ENCODE measurements at regions not wholly inside any gene's neighbourhood (a gene's known extent, or its start where the extent isn't known, plus 50 kb on each side); places are given as distances from the start of the nearest gene placed in this dataset.
"Not testable (repeated sequence)": the region's sequence is repeated elsewhere in the genome, so short reads cannot be mapped to it uniquely, and the experiment has no call there.

DNA sequence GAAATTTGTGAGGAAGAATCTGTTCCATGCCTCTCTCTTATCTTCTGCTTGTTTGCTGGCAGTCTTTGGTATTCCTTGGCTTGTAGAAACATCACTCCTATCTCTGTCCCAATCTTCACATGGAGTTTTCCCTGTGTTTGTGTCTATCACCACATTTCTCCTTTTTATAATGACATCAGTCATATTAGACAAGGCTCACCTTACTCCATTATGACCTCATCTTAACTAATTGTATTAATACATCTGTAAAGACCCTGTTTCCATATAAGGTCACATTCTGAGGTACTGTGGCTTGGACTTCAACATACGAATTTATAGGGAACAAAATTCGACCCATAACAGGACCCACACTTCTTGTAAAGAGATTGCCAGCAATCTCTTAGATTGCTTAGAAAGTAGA is 72.3 kb upstream of the POGK start:
- no peak overlapping the region for H3K14ac ChIP-seq (ENCODE audit: low read length in 2 of 2)
- H2AFZ ChIP-seq (ENCODE audit: low read depth, low read length) = no peak overlapping the region
- no peak overlapping the region for H3K23ac ChIP-seq (ENCODE audit: low read length in 2 of 2)
- H3K9ac ChIP-seq (ENCODE audit: low read length) = no peak overlapping the region
- H3K4me3 ChIP-seq (ENCODE audit: insufficient read depth in 1 of 2, low read depth in 1 of 2, low read length in 2 of 2) = no peak overlapping the region
- H3K4ac ChIP-seq (ENCODE audit: low read depth in 1 of 2, low read length in 2 of 2) = no peak overlapping the region
- no peak overlapping the region for H4K91ac ChIP-seq (ENCODE audit: low read length)
- H3K79me1 ChIP-seq (replicated peaks; ENCODE audit: low read length, poor library complexity, severe bottlenecking) = no peaks in the 10 kb centered on the region
- H2BK12ac ChIP-seq (ENCODE audit: low read length in 2 of 2) = no peak overlapping the region
- no peak overlapping the region for H2BK5ac ChIP-seq (ENCODE audit: low read depth, low read length, poor library complexity, severe bottlenecking)
- H3K9me3 ChIP-seq (ENCODE audit: control insufficient read depth, low read length) = peaks cover 27% of the 10 kb centered on the region
- H3K4me2 ChIP-seq (ENCODE audit: low read length, poor library complexity, severe bottlenecking) = no peak overlapping the region
- no peak overlapping the region for H2AK5ac ChIP-seq (ENCODE audit: low read length, severe bottlenecking)
- no peak overlapping the region for H3K18ac ChIP-seq (ENCODE audit: low read depth in 1 of 2, low read length in 2 of 2)
- H3K4me1 ChIP-seq (ENCODE audit: control insufficient read depth, insufficient read depth, low read depth, low read length) = no peaks in the 10 kb centered on the region
- WGBS = no CpG with 5 or more reads among the region's 2 CpGs
- DNase-seq = no peak
- no peak overlapping the region for H2BK120ac ChIP-seq (ENCODE audit: low read depth, low read length)
- H2BK15ac ChIP-seq (ENCODE audit: low read depth, poor library complexity, severe bottlenecking) = no peak overlapping the region
- no peaks in the 10 kb centered on the region for H3K27me3 ChIP-seq (ENCODE audit: control insufficient read depth in 1 of 2, insufficient read depth in 1 of 2, low read length in 2 of 2)
- no peak overlapping the region for H4K8ac ChIP-seq (ENCODE audit: low read length)
- H3K36me3 ChIP-seq (ENCODE audit: control insufficient read depth in 1 of 2, insufficient read depth in 2 of 2, low read depth in 1 of 2, low read length in 2 of 2) = no peaks in the 10 kb centered on the region
- H3K27ac ChIP-seq (ENCODE audit: low read length, poor library complexity, severe bottlenecking) = no peak overlapping the region

- not testable (repeated sequence) for H3K18ac ChIP-seq (ENCODE audit: low read depth in 1 of 2, low read length in 2 of 2); H3K4me1 ChIP-seq (ENCODE audit: control insufficient read depth, insufficient read depth, low read depth, low read length); H2BK12ac ChIP-seq (ENCODE audit: low read length in 2 of 2); H2BK120ac ChIP-seq (ENCODE audit: low read depth, low read length); H3K27me3 ChIP-seq (ENCODE audit: control insufficient read depth in 1 of 2, insufficient read depth in 1 of 2, low read length in 2 of 2); H3K36me3 ChIP-seq (ENCODE audit: control insufficient read depth in 1 of 2, insufficient read depth in 2 of 2, low read depth in 1 of 2, low read length in 2 of 2); DNase-seq; H3K9me3 ChIP-seq (ENCODE audit: control insufficient read depth, low read length); H3K14ac ChIP-seq (ENCODE audit: low read length in 2 of 2); H4K8ac ChIP-seq (ENCODE audit: low read length); H3K27ac ChIP-seq (ENCODE audit: low read length, poor library complexity, severe bottlenecking); H2AK5ac ChIP-seq (ENCODE audit: low read length, severe bottlenecking); H3K4me3 ChIP-seq (ENCODE audit: insufficient read depth in 1 of 2, low read depth in 1 of 2, low read length in 2 of 2); H2BK15ac ChIP-seq (ENCODE audit: low read depth, poor library complexity, severe bottlenecking); H3K79me1 ChIP-seq (replicated peaks; ENCODE audit: low read length, poor library complexity, severe bottlenecking); H3K23ac ChIP-seq (ENCODE audit: low read length in 2 of 2); H2AFZ ChIP-seq (ENCODE audit: low read depth, low read length); H3K9ac ChIP-seq (ENCODE audit: low read length); H3K4ac ChIP-seq (ENCODE audit: low read depth in 1 of 2, low read length in 2 of 2); H2BK5ac ChIP-seq (ENCODE audit: low read depth, low read length, poor library complexity, severe bottlenecking); H3K4me2 ChIP-seq (ENCODE audit: low read length, poor library complexity, severe bottlenecking); H4K91ac ChIP-seq (ENCODE audit: low read length)
- 22% methylated on average over 3 of the region's 4 CpGs for WGBS
These were observed 54.6 kb upstream of the POGK start for GRCh38 chr1:166784646-166785045.

DNA sequence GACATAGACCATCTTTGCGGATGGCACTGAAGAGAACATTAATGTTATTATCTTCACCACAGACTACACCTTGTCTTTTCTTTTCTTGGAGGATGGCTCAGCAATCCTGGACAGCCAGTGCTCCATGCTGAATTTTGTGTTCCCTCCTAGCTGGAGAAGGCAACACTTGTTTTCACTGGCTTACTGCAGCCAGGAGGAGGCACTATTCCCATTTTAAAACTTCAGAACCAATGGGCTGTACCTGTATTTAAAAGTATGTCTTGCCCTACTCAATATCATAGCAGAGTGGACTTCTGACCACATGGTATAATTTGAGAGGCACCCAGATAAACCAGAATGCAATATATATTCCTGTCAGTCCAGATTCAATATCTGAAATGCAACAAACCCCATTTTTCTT is 53.3 kb upstream of the POGK start:
- Histone ChIP-seq H2BK5ac (ENCODE audit: low read depth, low read length, poor library complexity, severe bottlenecking) (no peak overlapping the region), H3K4me3 (ENCODE audit: insufficient read depth in 1 of 2, low read depth in 1 of 2, low read length in 2 of 2) (no peak overlapping the region), H3K18ac (ENCODE audit: low read depth in 1 of 2, low read length in 2 of 2) (no peak overlapping the region), H3K27me3 (ENCODE audit: control insufficient read depth in 1 of 2, insufficient read depth in 1 of 2, low read length in 2 of 2) (no peaks in the 10 kb centered on the region), H2BK120ac (ENCODE audit: low read depth, low read length) (no peak overlapping the region), H3K9me3 (ENCODE audit: control insufficient read depth, low read length) (no peaks in the 10 kb centered on the region), H4K91ac (ENCODE audit: low read length) (no peak overlapping the region), H2BK15ac (ENCODE audit: low read depth, poor library complexity, severe bottlenecking) (no peak overlapping the region), H3K23ac (ENCODE audit: low read length in 2 of 2) (no peak overlapping the region), H3K4me2 (ENCODE audit: low read length, poor library complexity, severe bottlenecking) (no peak overlapping the region), H2AFZ (ENCODE audit: low read depth, low read length) (no peak overlapping the region), H3K79me1 (replicated peaks; ENCODE audit: low read length, poor library complexity, severe bottlenecking) (no peaks in the 10 kb centered on the region), H3K14ac (ENCODE audit: low read length in 2 of 2) (no peak overlapping the region), H3K9ac (ENCODE audit: low read length) (no peak overlapping the region), H3K4ac (ENCODE audit: low read depth in 1 of 2, low read length in 2 of 2) (no peak overlapping the region), H2AK5ac (ENCODE audit: low read length, severe bottlenecking) (no peak overlapping the region), H4K8ac (ENCODE audit: low read length) (no peak overlapping the region), H2BK12ac (ENCODE audit: low read length in 2 of 2) (no peak overlapping the region), H3K36me3 (ENCODE audit: control insufficient read depth in 1 of 2, insufficient read depth in 2 of 2, low read depth in 1 of 2, low read length in 2 of 2) (no peaks in the 10 kb centered on the region), H3K4me1 (ENCODE audit: control insufficient read depth, insufficient read depth, low read depth, low read length) (no peaks in the 10 kb centered on the region), H3K27ac (ENCODE audit: low read length, poor library complexity, severe bottlenecking) (no peak overlapping the region)
- DNase-seq = no peak
- WGBS = 96% methylated on average over 1 of the region's 1 CpG

GRCh38 chr1:166789286-166789685 is 50.0 kb upstream of the POGK start:
- Histone ChIP-seq H3K14ac (ENCODE audit: low read length in 2 of 2) (no peak overlapping the region), H3K27me3 (ENCODE audit: control insufficient read depth in 1 of 2, insufficient read depth in 1 of 2, low read length in 2 of 2) (no peaks in the 10 kb centered on the region), H3K4me3 (ENCODE audit: insufficient read depth in 1 of 2, low read depth in 1 of 2, low read length in 2 of 2) (no peak overlapping the region), H3K4ac (ENCODE audit: low read depth in 1 of 2, low read length in 2 of 2) (no peak overlapping the region), H3K23ac (ENCODE audit: low read length in 2 of 2) (no peak overlapping the region), H3K36me3 (ENCODE audit: control insufficient read depth in 1 of 2, insufficient read depth in 2 of 2, low read depth in 1 of 2, low read length in 2 of 2) (no peaks in the 10 kb centered on the region), H2BK15ac (ENCODE audit: low read depth, poor library complexity, severe bottlenecking) (no peak overlapping the region), H3K4me2 (ENCODE audit: low read length, poor library complexity, severe bottlenecking) (no peak overlapping the region), H2BK12ac (ENCODE audit: low read length in 2 of 2) (no peak overlapping the region), H3K27ac (ENCODE audit: low read length, poor library complexity, severe bottlenecking) (no peak overlapping the region), H2AK5ac (ENCODE audit: low read length, severe bottlenecking) (no peak overlapping the region), H3K18ac (ENCODE audit: low read depth in 1 of 2, low read length in 2 of 2) (no peak overlapping the region), H4K91ac (ENCODE audit: low read length) (no peak overlapping the region), H3K9me3 (ENCODE audit: control insufficient read depth, low read length) (no peaks in the 10 kb centered on the region), H2BK5ac (ENCODE audit: low read depth, low read length, poor library complexity, severe bottlenecking) (no peak overlapping the region), H3K79me1 (replicated peaks; ENCODE audit: low read length, poor library complexity, severe bottlenecking) (no peaks in the 10 kb centered on the region), H2BK120ac (ENCODE audit: low read depth, low read length) (no peak overlapping the region), H3K4me1 (ENCODE audit: control insufficient read depth, insufficient read depth, low read depth, low read length) (no peaks in the 10 kb centered on the region), H3K9ac (ENCODE audit: low read length) (no peak overlapping the region), H2AFZ (ENCODE audit: low read depth, low read length) (no peak overlapping the region), H4K8ac (ENCODE audit: low read length) (no peak overlapping the region)
- DNase-seq = no peak
- WGBS = 59% methylated on average over 3 of the region's 3 CpGs

Measured in mesenchymal stem cell (in vitro differentiated cells and primary cell).